SHP77 (cell line): ENCODE measurements at regions not wholly inside any gene's neighbourhood (a gene's known extent, or its start where the extent isn't known, plus 50 kb on each side); places are given as distances from the start of the nearest gene placed in this dataset.
"Not testable (repeated sequence)": the region's sequence is repeated elsewhere in the genome, so short reads cannot be mapped to it uniquely, and the experiment has no call there.

Experiments used
- DNase-seq, 2 experiments: peaks; one replicate each; lab custom pipeline; 2025; lab: John Stamatoyannopoulos, UW

DNA sequence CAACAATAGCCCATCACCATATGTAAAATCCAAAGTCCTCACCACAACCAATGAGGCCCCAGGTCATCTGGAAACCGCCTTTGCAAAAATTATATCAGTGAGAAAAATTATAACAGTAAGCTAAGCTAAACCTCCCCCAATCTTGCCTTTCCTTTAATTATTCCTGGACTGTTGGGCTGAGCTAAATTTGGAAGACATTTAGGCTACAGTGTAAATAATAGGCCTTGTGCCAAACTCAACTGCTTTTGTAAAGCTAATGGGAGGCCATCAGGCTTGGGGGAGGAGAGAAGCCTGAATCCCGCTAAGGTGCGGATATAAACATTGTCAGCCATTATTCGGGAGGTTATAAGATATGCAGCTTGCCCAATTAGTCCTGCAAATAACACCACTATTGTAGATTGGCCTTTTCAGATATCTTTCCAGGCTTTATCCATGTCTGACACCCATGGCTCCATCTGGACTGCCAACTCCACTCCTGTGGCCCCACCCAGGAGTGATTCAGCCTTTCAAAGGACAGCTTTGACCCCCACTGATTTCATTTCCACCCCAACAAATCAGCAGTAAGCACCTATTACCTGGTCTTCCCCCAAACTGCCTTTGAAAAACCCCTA is 53.0 kb upstream of the CA12 start:
- DNase-seq = peak in 1 of 2 experiments; percentile 22

DNA sequence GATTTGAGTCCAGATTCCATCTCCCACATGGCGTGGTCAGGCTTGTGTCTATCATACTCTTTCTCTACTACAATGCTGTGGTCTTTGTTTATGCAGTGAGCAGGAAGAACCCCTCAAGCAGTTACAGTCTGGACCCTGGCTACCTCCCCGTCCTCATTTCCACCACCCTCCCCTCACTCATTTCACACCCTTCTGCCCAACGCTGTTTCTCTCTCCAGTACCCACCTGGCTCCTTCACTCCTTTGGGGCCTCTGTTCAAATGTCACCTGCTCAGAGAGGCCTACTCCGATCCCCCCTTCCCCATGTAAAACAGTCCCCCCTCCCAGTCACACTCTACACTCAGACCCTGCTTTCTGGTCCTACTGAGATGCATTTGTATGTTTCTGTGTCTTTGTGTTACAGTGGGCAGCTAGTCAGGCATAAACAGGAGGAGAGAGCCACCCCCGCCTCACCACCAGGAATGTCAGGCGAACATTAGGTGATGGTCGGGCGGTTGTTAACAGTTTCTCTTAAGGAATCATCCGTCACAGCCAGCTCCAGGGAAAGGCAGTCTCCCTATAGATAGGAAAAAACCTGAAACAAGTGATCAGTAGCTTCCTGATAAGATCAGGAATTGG is 53.7 kb upstream of the CA12 start:
- DNase-seq = no peak

DNA sequence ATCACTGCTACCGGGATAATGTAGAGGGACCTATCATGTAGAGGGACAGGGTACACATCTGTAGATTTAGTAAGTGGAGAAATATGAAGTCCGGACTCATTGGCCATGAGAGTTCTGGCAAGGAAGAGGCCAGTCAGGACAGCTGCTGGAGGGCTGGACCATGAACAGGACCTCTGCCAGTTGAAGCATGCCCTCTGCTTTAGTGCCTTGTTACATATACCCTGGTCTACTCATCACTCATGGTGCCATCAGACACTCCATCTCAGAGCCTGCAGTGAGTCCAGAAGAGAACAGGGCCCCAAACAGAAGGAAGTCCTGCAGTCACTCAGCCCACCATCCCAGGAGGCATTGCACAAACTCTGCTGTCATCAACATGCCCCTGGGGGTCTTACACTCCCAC is 54.7 kb upstream of the CA12 start:
- no peak for DNase-seq

DNA sequence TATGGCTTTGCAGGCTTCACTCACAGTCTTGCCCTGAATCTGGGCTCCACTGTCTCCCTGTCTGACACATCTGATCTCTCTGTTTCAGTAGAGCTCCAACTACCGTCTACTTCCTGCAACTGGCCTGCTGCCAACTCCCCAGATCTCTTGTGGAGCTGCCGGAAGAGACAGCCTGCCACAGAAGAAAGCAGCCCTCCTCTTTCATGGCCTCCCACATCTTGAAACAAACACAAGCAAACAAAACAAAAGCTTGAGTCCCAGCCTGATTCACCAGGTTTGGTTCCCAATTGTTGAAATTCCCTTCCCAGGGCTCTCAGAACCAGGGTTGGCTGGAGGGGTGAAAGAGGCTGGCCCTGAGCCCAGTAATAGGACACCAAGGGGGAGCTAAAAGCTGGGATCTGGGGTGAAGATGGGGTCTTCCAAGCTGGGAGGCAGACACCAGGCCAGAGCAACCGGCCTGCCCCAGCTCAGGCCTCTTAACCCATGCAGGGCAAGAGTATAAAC is 55.3 kb upstream of the CA12 start:
- DNase-seq = peak; percentile 62 to 85

DNA sequence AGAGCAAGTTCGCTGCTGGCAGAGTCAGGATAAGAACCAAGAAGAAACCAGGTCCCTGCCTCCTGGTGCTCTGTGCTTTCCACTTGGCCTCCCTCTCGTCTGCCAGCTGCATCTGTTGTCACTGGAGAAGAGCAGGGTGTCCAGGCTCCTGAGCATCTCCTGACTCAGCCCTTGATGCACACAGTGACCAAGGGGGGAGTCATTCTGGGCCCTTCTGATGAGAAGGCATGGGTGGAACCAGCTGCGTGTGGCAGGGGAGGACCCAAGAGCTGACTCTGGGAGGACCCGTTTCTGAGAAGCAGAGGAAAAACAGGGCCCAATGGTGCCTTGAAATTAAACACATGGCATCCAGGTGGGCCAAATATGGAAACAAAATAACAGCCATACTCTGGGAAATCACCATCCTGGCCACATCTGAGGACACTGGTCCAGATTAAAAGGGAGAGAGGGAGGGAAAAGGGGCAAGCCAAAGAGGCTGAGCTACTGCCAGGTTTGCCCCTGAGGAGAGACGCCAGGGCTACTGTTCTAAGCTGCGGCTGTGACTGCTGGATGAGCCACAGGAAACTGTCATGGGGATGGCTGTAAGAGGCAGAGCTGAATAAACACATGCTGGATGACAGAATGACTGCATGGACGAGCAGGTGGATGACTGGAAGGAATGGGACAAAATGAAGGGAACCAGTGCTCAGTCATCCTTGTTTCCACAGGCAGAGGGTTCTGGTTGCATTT is 58.1 kb upstream of the CA12 start:
- DNase-seq = peak; percentile 43 to 79

DNA sequence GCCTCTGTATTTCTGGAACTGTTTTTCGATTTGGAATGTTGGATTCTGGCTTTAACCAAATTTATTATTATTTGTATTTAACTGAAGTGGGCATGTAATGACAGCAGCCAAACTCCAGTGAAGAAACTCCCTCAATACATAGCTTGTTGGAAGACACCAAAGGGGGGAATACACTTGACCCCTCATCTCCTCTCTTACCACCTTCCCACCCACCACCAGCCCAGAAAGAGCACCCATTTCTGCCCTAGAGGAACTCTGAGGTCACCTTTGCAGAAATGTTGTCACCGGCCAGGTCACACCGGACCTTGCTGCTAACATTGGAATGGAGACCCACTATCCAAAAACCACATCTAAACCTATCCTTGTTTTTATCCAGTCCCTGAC is 58.6 kb upstream of the CA12 start:
- DNase-seq = no peak

DNA sequence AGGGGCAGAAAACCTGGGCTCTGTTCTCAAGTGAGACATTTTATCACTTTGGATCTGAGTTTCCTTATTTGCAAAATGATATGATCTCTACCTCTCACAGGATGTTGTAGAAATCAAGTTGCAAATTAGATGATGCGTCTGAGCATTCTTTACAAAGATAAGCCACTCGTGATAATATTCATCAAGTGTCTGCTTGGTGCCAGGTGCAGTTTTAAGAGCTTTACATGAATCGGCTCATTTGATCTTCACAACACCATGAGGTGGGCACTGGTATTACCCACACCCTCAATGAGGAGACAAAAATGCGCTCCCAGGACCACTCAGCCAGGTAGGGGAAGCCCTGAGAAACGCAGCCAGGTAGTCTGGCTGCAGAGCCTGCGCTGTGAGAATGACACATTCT is 59.1 kb upstream of the CA12 start:
- no peak for DNase-seq

DNA sequence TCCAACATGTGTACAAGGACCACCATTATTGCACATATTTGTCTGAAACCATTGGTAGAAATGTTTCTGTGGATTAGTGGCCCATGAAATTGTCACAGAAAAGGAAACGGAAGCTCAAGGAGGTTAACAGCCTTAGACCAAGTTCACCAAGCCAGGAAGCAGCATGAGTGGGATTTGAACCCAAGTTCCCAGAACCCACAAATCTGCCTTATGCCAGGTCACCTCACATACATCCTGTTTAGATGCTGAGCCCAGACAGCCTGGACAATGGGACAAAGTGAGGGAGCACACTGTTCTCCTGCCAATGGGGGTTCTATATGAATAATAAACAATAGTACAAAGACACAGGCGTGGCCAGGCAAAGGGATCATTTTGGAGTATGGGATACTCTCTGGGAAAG is 59.6 kb upstream of the CA12 start:
- no peak for DNase-seq

DNA sequence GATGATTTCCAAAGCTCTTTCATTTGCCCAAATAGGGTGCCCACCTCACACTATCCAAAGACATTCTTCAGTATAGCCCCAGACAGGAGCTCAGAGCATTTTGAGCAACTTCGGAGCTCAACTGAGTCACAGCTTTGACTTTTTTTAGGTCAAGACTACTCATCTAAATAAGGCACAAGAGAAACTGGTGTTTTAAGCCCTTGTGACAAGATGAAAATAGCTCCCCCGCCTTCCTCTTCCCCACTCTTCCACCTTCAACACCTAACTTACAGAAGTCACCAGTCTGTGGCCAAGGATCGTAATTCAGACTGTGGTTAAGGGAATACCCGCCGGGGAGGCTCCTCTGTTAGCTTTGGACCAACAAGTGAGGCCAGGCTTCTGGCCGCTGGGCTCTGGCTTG is 60.4 kb upstream of the CA12 start:
- no peak for DNase-seq

DNA sequence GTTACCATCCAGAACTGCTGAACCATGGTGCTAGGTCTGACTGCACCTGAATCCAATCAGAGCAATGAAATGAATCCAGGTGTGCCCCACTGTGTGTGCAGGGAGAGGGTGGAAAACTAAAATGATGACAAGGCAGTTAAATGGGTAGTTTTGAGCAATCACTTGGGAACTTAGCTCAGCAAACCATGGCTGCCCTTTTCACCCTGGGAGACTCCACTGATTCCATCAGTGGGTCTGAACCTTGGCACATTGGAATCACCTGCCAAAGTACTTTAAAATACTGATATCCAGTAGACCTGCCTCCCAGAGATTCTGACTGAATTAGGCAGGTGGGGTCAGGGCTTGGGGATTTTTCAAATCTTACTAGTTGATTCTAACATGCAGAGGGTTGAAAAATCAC is 59.8 kb upstream of the USP3 start:
- no peak for DNase-seq

DNA sequence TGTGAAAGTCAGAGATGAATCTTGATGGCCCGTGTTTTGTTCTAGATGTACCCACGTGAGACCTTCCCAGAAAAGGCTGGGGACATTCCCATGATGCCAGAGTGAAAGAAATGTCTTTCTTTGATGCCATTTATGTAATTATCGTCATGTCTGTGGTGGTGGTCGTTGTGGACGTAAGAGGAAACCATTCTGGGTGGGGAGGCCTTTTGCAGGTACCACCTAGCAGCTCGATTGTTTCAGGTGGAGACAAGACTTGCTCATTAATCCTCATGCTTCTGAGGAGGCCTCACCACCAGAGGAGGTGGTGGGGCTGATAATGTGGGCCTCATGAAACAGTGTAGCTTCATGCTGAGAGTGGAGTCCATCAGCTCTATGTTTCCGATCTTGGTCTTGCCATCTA is 58.1 kb upstream of the USP3 start:
- DNase-seq = no peak

DNA sequence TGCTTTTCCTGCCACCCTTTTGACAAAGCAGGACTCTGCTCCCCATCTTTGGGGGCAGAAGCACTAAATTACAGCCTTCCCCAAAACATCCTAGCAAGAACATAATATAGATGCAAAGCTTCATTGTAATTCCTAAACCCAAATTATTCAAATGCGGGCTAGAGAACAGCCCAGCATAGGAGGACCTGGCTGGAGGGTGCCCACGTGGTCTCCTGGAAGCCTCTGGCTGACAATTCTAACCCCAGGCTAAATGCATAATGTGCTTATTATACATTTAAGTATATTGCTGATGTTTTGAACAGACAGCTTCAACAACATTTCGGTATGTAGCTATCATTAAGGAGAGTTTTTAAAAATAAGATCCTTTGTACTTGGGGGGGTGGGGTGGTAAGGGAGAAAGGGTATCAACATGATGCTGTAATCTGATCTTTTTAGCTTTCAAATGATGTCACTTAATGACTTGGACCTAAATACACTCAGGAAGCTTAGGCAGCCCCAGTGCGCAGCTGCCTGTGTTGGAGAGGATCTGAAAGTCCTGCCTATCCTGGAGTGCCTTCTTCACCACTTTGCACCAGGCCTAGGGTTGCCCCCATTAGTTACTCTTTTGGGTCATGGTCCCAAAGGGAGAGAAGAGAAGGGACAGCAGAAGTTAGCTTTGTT is 57.2 kb upstream of the USP3 start:
- peak; percentile 32 to 51 for DNase-seq

DNA sequence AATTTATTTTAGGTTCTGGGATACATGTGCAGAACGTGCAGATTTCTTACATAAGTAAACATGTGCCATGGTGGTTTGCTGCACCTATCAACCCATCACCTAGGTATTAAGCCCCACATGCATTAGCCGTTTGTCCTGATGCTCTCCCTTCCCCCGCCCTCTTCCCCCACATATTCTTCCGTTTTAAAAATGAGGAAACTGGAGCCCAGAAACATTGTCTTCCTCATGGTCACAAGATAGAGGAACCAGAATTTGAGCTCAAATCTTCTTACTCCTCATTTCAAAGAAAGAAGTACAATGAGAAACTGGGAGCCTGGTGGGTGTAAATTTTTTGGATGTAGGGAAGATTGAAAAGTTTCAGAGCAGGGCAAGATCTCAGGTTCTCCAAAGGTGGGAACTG is 56.1 kb upstream of the USP3 start:
- no peak for DNase-seq

DNA sequence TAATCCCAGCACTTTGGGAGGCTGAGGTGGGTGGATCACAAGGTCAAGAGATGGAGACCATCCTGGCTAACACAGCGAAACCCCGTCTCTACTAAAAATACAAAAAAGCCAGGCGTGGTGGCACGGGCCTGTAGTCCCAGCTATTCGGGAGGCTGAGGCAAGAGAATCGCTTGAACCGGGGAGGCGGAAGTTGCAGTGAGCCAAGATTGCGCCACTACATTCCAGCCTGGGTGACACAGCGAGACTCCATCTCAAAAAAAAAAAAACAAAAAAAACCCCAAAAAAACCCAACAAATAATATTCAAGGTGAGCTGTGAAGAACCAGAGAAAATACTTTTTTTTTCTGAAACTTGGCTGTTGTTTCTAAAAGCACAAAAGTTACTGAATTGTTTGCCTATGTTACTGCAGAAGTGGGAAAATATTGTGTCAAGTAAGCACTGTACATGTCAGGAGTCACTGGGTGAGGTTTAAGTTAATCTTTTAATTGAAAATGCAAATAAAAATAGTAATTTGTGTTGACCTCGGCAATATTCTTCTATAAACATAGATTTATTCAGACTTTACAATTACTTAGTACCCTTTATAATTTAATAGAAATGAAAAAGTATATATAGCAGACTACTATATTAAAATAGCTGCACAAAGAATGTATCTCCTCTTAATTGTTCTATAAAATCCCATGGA is 55.4 kb upstream of the USP3 start:
- DNase-seq = not testable (repeated sequence)

DNA sequence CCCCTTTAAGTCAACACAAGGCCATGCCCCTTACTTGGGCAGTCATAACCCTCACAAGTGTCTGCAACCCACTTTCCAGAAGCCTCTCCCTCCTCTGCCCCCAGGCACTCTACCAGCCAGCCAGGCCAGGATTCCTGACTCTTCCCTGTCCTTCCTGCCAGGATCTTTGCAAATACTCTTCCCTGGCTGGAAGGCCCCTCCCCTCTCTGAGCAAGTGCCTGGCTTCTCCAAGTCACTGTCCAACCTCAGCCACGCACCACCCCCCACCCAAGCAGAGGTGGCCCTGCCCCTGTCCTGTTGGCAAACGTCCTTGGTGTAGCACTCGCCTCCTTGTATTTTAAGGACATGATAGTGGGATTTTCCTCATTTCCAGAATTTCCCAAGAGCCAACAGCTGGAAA is 54.7 kb upstream of the USP3 start:
- DNase-seq = no peak

DNA sequence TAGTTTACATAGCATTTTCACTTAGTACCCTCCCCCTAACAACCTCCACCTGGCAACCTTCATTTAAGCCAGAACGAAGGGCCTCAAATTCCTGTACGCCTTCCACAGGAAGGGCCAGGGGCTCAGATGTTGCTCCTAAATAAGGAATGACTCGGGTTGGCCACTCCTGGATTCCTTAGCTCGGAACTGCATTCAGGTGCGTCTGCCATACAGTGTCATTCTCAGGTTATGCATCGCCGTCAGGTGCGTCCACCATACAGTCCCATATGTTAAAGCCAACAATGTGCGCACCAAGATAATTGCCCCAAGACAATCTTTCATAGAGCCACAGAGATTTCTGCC is 53.5 kb upstream of the USP3 start:
- DNase-seq = no peak

DNA sequence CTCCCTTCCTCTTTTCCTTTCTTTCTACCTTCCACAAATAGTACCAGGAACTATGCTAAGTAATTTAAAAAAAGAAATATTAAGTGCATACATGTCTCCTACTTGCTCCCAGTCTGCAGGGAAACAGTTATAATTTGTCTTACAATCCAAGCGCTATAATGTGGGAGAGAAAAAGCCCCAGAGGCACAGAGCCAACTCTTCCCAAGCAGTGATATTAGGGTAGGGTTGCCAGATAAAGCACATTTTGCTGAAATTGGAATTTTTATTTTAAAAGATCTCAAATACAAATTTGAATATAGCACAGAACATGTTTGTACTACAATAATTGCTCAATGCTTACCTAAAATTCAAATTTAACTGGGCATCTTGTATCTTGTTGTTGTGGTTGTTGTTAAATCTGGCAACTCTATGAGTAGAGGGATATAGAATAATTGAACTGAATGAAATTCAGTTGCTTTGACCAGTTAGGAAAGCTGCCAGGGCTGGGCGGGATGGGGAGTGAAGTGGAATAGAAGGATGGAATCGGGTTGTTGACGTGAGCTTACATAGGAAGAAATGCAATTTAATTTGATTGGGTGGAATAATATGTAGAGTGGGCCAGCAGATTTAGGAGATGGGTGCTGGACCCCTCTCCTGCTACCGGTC is 52.6 kb upstream of the USP3 start:
- no peak for DNase-seq

DNA sequence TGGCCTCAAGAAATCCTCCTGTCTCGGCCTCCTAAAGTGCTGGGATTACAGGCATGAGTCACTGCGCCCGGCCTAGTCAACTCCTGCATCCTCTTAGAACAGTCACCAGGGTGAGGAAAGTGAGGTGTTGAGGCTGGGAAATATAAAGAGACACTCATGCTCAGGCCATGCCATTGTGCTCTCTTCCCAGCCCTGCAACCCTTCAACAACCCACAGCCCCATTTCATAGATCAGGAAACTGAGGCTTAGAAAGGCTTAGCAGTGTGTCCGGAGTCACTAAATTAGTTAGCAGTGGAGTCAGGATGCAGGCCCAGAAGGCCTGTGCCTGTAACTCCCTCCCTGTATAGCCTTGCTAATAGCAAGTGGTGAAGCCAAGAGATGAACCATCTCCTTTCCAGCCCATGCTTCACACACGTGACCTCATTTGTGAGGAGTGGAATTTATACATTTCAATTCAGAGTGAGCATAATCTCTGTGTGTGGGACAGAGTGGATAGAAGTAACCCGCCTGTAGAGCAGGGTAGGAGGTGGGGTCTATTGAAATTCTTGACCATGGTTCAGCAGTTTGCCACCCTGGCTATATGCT is 51.7 kb upstream of the USP3 start:
- no peak for DNase-seq

DNA sequence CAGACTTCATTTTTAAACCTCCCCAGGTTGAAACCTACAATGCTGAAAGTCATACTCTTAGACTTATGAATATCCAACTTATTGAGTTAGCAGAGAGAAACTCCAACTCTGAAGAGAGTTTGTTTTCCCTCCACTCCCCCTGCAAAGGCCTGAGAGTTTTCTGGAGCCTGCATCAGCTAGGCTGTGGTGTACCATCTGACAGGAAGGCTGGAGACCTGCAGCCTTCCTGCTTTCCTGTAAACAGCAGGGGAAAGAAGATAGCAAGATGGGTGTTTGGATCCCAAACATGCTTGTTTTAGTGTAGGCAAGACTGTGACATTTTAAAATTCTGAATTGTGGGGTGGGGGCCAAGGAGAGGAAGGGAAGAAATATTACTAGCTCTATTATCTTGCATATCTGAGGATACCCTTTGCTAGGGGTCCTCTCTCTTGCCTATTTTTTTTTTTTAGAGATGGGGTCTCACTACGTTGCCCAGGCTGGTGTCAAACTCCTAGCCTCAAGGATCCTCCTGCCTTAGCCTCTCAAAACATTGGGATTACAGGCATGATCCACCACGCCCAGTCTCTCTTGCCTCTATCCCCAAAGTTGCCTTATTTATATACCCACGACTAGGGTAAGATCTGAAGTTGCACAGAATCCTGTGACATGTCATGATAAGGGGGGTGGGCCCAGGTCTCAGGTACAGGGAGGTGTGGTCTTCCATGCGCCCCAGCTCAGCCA is 51.0 kb upstream of the USP3 start:
- no peak for DNase-seq

DNA sequence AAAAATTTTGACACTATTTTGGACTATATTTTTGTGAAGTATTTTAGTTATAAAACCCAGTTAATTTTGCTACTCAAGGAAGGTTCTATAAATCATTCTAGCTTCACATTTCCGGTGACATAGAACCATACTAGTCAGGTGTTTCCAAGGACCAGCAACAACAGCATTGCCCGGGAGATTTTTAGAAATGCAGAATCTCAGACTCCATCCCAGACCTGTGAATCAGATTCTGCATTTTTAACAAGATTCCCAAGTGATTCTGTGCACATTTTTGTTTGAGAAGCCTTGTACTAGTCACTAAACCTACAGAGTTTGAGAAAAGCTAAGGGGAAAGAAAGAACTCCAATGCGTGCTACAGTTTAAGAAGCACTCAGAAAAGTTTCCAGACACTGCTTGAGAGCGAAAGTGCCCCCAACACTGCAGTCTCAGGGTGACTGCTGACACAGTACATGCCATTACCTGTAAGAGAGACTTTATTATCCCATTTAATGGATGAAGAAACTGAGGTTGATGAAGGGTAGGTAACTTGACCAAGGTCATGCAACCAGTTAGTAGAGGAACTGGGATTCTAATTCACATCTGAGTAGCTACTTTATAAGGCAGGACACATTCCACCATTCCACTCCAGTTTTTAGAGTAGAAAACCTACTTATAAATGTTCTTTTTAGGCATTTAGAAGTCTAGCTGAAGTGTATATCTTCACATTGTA is 49.7 kb upstream of the USP3 start:
- DNase-seq = no peak
